Endothelial cell of umbilical vein (primary cell): ENCODE measurements at regions not wholly inside any gene's neighbourhood (a gene's known extent, or its start where the extent isn't known, plus 50 kb on each side); places are given as distances from the start of the nearest gene placed in this dataset.

Source experiments
- BruUV-seq: library from RNA; stranded (reverse); fragments of 400-500 nt; replicated peaks from 2 replicates; lab custom pipeline; 2021; lab: Mats Ljungman, UMichigan
- CTCF ChIA-PET: fragments of 300-600, 350-600 bp; sonication (Branson Sonifier 250); formaldehyde crosslinking; loops from one replicate; lab custom pipeline; 2021; ENCODE audit warnings: antibody characterized with exemption, inconsistent platforms; lab: Charles Lee
- POLR2A ChIA-PET: fragments of 300-600, 350-600 bp; sonication (Branson Sonifier 250); formaldehyde crosslinking; loops from one replicate; lab custom pipeline; 2021; ENCODE audit warnings: antibody characterized with exemption, inconsistent platforms; lab: Charles Lee
- DNase-seq: peaks from one replicate; pipeline ENCODE4 v3.0.0-alpha.2; 2011; ENCODE audit warnings: low read depth, low spot score
- FAIRE-seq: peaks from 2 replicates; lab custom pipeline; 2011; peaks lifted over from hg19 to GRCh38; lab: Jason Lieb, UNC
- H2AFZ ChIP-seq: 2 replicates; pipeline ENCODE4 v1.6.0; 2012; ENCODE audit warnings: low read depth, low read length, control low read depth, inconsistent platforms
- H3K27ac ChIP-seq: 2 replicates; pipeline ENCODE4 v1.5.1; 2011; ENCODE audit warnings: low read depth, mild to moderate bottlenecking, control low read depth, low read length, moderate library complexity; ENCODE audit not compliant: insufficient read depth
- H3K27me3 ChIP-seq, 2 experiments: 2 replicates each; pipeline versions ENCODE4 v1.6.0 to v1.6.1; 2011; ENCODE audit warnings: low read length in 2 of 2, mixed read lengths in 1 of 2; ENCODE audit not compliant: control insufficient read depth in 2 of 2, insufficient read depth in 2 of 2
- H3K36me3 ChIP-seq, 2 experiments: 2 replicates in 1 of 2; 3 replicates in 1 of 2; pipeline ENCODE4 v1.5.1; 2011; ENCODE audit warnings: low read length in 2 of 2, mild to moderate bottlenecking in 1 of 2, moderate library complexity in 1 of 2; ENCODE audit not compliant: control insufficient read depth in 2 of 2, insufficient read depth in 2 of 2; ENCODE audit errors: extremely low read depth in 1 of 2
- H3K4me1 ChIP-seq: 3 replicates; pipeline ENCODE4 v1.5.1; 2011; ENCODE audit warnings: mild to moderate bottlenecking, low read length; ENCODE audit not compliant: control insufficient read depth, insufficient read depth; ENCODE audit errors: extremely low read depth
- H3K4me2 ChIP-seq: 2 replicates; pipeline ENCODE4 v1.6.1; 2011; ENCODE audit warnings: low read length, control low read depth, mixed read lengths; ENCODE audit not compliant: insufficient read depth
- H3K4me3 ChIP-seq, 3 experiments: fragments of 200-600 bp in 1 of 3; sonication (generic), shearing (Covaris generic) in 1 of 3; replicated peaks in 1 of 3; 2 replicates each; pipeline ENCODE4 v1.5.1; 2011 to 2016; ENCODE audit warnings: control low read depth in 3 of 3, low read length in 3 of 3, mild to moderate bottlenecking in 2 of 3, inconsistent platforms in 1 of 3, low read depth in 1 of 3, moderate library complexity in 1 of 3; ENCODE audit not compliant: insufficient read depth in 1 of 3
- H3K79me2 ChIP-seq: 2 replicates; pipeline ENCODE4 v1.6.0; 2012; ENCODE audit warnings: low read length, inconsistent platforms; ENCODE audit not compliant: control insufficient read depth, insufficient read depth
- H3K9ac ChIP-seq: replicated peaks from 2 replicates; pipeline ENCODE3; 2011; ENCODE audit warnings: low read length, control low read depth; ENCODE audit not compliant: insufficient read depth; ENCODE audit errors: extremely low read depth
- H3K9me1 ChIP-seq: replicated peaks from 3 replicates; pipeline ENCODE4 v1.6.0; 2011; ENCODE audit warnings: mild to moderate bottlenecking, low read length; ENCODE audit not compliant: control insufficient read depth, insufficient read depth; ENCODE audit errors: extremely low read depth
- H3K9me3 ChIP-seq: replicated peaks from 2 replicates; pipeline ENCODE4 v1.5.1; 2012; ENCODE audit warnings: low read length, inconsistent platforms; ENCODE audit not compliant: control insufficient read depth, insufficient read depth
- H4K20me1 ChIP-seq: replicated peaks from 2 replicates; pipeline ENCODE3; 2011; ENCODE audit warnings: mild to moderate bottlenecking, low read length; ENCODE audit not compliant: control insufficient read depth, insufficient read depth; ENCODE audit errors: extremely low read depth
- EZH2 ChIP-seq: IDR thresholded peaks from 2 replicates; pipeline ENCODE4 v1.6.1; 2012; ENCODE audit warnings: borderline replicate concordance, low read depth, mild to moderate bottlenecking, moderate library complexity, low read length, inconsistent platforms; ENCODE audit not compliant: severe bottlenecking
- FOS ChIP-seq: IDR thresholded peaks from 2 replicates; pipeline ENCODE4 v1.6.1; 2011; ENCODE audit warnings: mild to moderate bottlenecking, low read length, moderate library complexity, borderline replicate concordance; ENCODE audit not compliant: insufficient read depth
- GATA2 ChIP-seq: IDR thresholded peaks from 2 replicates; pipeline ENCODE4 v1.7.0; 2011; ENCODE audit warnings: low read depth, mild to moderate bottlenecking, moderate library complexity, mixed read lengths, low read length; ENCODE audit not compliant: insufficient read length, insufficient read depth
- JUN ChIP-seq: IDR thresholded peaks from 2 replicates; pipeline ENCODE4 v1.6.1; 2011; ENCODE audit warnings: borderline replicate concordance, low read depth; ENCODE audit not compliant: insufficient read length, insufficient read depth
- MYC ChIP-seq: IDR thresholded peaks from one replicate; pipeline ENCODE4 v1.6.1; 2011; ENCODE audit warnings: mild to moderate bottlenecking, low read depth, low read length
- POLR2A ChIP-seq: IDR thresholded peaks from 2 replicates; pipeline ENCODE4 v1.6.1; 2012; ENCODE audit warnings: low read depth, mild to moderate bottlenecking, control low read depth, low read length
- POLR2AphosphoS5 ChIP-seq: IDR thresholded peaks from 2 replicates; pipeline ENCODE4 v1.6.1; 2012; ENCODE audit warnings: low read depth, mild to moderate bottlenecking, control low read depth, low read length, moderate library complexity; ENCODE audit not compliant: insufficient read depth
- dilution Hi-C: fragments of 300-500 bp; cut with MboI; formaldehyde crosslinking; loops from one replicate; pipeline ENCODE4 v1.15.0; 2019; ENCODE audit warnings: low sequenced_read_pairs; ENCODE audit not compliant: extremely low pct_ligation_motif_present
- intact Hi-C: fragments of 100-400 bp; cut with micrococcal nuclease; formaldehyde crosslinking; loops from one replicate; pipeline ENCODE4 v1.10.0; 2022
- TF ChIP-seq, protein P1 (sequence below), 2 donors: IDR thresholded peaks; 1 replicate in 1 of 2; 2 replicates in 1 of 2; pipeline ENCODE4 v1.5.1; 2011; ENCODE audit warnings: low read length in 2 of 2, mild to moderate bottlenecking in 2 of 2, moderate library complexity in 2 of 2, control low read depth in 1 of 2, inconsistent platforms in 1 of 2, low read depth in 1 of 2; ENCODE audit not compliant: insufficient read depth in 1 of 2; ENCODE audit errors: extremely low read depth in 1 of 2
- TF ChIP-seq, protein P2 (sequence below): IDR thresholded peaks from 2 replicates; pipeline ENCODE4 v1.6.1; 2011; ENCODE audit not compliant: insufficient read depth, insufficient read length

DNA sequence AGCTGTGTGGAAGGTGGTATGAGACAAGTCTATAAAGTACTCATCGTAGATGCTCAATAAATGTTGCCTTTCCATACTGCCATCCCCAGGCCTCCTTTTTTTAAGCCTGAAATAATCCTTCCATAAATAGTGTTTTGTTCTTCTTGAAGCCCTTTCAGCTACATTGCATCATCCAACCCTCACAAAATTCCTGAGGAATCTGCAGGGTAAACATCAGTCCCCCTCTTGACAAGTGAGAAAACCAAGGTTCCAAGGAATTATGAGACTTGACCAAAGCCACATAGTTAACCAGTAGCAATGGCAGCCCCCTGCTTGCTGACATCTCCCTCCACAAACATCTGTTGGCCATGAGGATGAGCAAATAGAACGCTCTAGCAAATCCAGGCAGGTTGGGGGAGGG lies 89.7 kb upstream of the CCL1 start:
- no peak overlapping the region for H3K9ac ChIP-seq
- no peak overlapping the region for H3K4me3 ChIP-seq
- no peak overlapping the region for H2AFZ ChIP-seq
- no peak for FAIRE-seq
- no peak overlapping the region for H3K4me2 ChIP-seq
- no peaks in the 10 kb centered on the region for H3K9me3 ChIP-seq
- no peak for DNase-seq
- no peaks in the 10 kb centered on the region for H4K20me1 ChIP-seq
- H3K27me3 ChIP-seq, result no peaks in the 10 kb centered on the region
- TF ChIP-seq, protein P1, sequence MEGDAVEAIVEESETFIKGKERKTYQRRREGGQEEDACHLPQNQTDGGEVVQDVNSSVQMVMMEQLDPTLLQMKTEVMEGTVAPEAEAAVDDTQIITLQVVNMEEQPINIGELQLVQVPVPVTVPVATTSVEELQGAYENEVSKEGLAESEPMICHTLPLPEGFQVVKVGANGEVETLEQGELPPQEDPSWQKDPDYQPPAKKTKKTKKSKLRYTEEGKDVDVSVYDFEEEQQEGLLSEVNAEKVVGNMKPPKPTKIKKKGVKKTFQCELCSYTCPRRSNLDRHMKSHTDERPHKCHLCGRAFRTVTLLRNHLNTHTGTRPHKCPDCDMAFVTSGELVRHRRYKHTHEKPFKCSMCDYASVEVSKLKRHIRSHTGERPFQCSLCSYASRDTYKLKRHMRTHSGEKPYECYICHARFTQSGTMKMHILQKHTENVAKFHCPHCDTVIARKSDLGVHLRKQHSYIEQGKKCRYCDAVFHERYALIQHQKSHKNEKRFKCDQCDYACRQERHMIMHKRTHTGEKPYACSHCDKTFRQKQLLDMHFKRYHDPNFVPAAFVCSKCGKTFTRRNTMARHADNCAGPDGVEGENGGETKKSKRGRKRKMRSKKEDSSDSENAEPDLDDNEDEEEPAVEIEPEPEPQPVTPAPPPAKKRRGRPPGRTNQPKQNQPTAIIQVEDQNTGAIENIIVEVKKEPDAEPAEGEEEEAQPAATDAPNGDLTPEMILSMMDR (IDR thresholded peaks at IDR 0.05; ENCODE audit: extremely low read depth in 1 of 2, insufficient read depth in 1 of 2, low read depth in 1 of 2, low read length in 2 of 2), result no peak
- no peak for TF ChIP-seq POLR2AphosphoS5
- no peak for TF ChIP-seq GATA2
- TF ChIP-seq JUN, result no peak
- TF ChIP-seq POLR2A, result no peak
- TF ChIP-seq FOS, result no peak
- TF ChIP-seq EZH2, result no peak
- no peak for TF ChIP-seq MYC
- TF ChIP-seq, protein P2, sequence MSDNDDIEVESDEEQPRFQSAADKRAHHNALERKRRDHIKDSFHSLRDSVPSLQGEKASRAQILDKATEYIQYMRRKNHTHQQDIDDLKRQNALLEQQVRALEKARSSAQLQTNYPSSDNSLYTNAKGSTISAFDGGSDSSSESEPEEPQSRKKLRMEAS, result no peak
- intact Hi-C loops (no loop called here), dilution Hi-C loops (no loop called here)
- H3K27ac ChIP-seq, result no peak overlapping the region
- no peaks in the 10 kb centered on the region for H3K79me2 ChIP-seq
- POLR2A ChIA-PET, result no interaction called here
- no peaks in the 10 kb centered on the region for H3K4me1 ChIP-seq
- no peaks in the 10 kb centered on the region for H3K36me3 ChIP-seq
- H3K9me1 ChIP-seq, result no peaks in the 10 kb centered on the region
- no TSS peak for BruUV-seq
- CTCF ChIA-PET, result no interaction called here
